K562 (cell line): ENCODE measurements at regions not wholly inside any gene's neighbourhood (a gene's known extent, or its start where the extent isn't known, plus 50 kb on each side); places are given as distances from the start of the nearest gene placed in this dataset.

ENCODE experiments used
- ATAC-seq: fragments of 200-7000 bp; cut with Tn5 transposase; 3 replicates; pipeline ENCODE4 v1.9.1; 2020; ENCODE audit warnings: moderate library complexity
- BruUV-seq: library from RNA; stranded (reverse); fragments of 400-500 nt; replicated peaks from 2 replicates; lab custom pipeline; 2021; lab: Mats Ljungman, UMichigan
- CTCF ChIA-PET: fragments of 300-600 bp; formaldehyde crosslinking; extraction: SDS; loops from one replicate; lab custom pipeline; 2021; ENCODE audit warnings: low intra/inter-chr PET ratio; lab: Yijun Ruan, JAX
- POLR2A ChIA-PET: fragments of 300-600, 350-650 bp; sonication (Branson Sonifier 250); formaldehyde crosslinking; extraction: SDS; loops from one replicate; lab custom pipeline; 2021; ENCODE audit warnings: antibody characterized with exemption, inconsistent platforms; lab: Yijun Ruan, JAX
- DNase-seq, 4 experiments: peaks; one replicate each; pipeline versions ENCODE4 v3.0.0 to v3.0.0-alpha.2; 2011 to 2018; ENCODE audit warnings: low spot score in 3 of 4, mixed read lengths in 3 of 4; ENCODE audit errors: extremely low read depth in 1 of 4
- FAIRE-seq: peaks from 2 replicates; lab custom pipeline; 2011; peaks lifted over from hg19 to GRCh38; lab: Jason Lieb, UNC
- H2AFZ ChIP-seq: 2 replicates; pipeline ENCODE4 v1.6.0; 2011; ENCODE audit warnings: low read depth, low read length, control low read depth, inconsistent platforms
- H3K27ac ChIP-seq: fragments of 200-600 bp; 3 replicates; pipeline ENCODE4 v1.8.0; 2011; ENCODE audit warnings: low read depth, mild to moderate bottlenecking, control low read depth, inconsistent platforms, low read length, moderate library complexity, mixed read lengths; ENCODE audit errors: extremely low read depth
- H3K27me3 ChIP-seq, 2 experiments: fragments of 300-600 bp in 1 of 2; 2 replicates in 1 of 2; 3 replicates in 1 of 2; pipeline versions ENCODE4 v1.6.0 to v1.8.0; 2011; ENCODE audit warnings: inconsistent platforms in 2 of 2, low read length in 2 of 2, mild to moderate bottlenecking in 1 of 2, mixed read lengths in 1 of 2, moderate library complexity in 1 of 2; ENCODE audit not compliant: control insufficient read depth in 2 of 2, insufficient read depth in 2 of 2
- H3K36me3 ChIP-seq: fragments of 300-600 bp; 3 replicates; pipeline ENCODE4 v1.8.0; 2011; ENCODE audit warnings: mild to moderate bottlenecking, low read length, inconsistent platforms; ENCODE audit not compliant: control insufficient read depth, insufficient read depth
- H3K4me1 ChIP-seq, 2 experiments: fragments of 200-600 bp in 1 of 2; replicated peaks in 1 of 2; 2 replicates in 1 of 2; 3 replicates in 1 of 2; pipeline versions ENCODE4 v1.5.1 to v1.8.0; 2011; ENCODE audit warnings: inconsistent platforms in 2 of 2, low read length in 2 of 2, mild to moderate bottlenecking in 1 of 2, mixed read lengths in 1 of 2, moderate library complexity in 1 of 2; ENCODE audit not compliant: control insufficient read depth in 2 of 2, insufficient read depth in 2 of 2
- H3K4me2 ChIP-seq: 2 replicates; pipeline ENCODE4 v1.6.1; 2011; ENCODE audit warnings: low read length, control low read depth, inconsistent platforms, mixed read lengths; ENCODE audit not compliant: insufficient read depth
- H3K4me3 ChIP-seq: fragments of 200-600 bp; sonication (generic), shearing (Covaris generic); 2 replicates; pipeline ENCODE4 v1.5.1; 2016; ENCODE audit warnings: control low read depth, inconsistent platforms
- H3K79me2 ChIP-seq: fragments of 200-600 bp; 3 replicates; pipeline ENCODE4 v1.8.0; 2011; ENCODE audit warnings: low read length, inconsistent platforms; ENCODE audit not compliant: control insufficient read depth, insufficient read depth
- H3K9ac ChIP-seq, 2 experiments: 2 replicates each; pipeline versions ENCODE4 v1.6.0 to v1.6.1; 2011; ENCODE audit warnings: low read depth in 2 of 2, low read length in 2 of 2, control low read depth in 1 of 2, inconsistent platforms in 1 of 2, mild to moderate bottlenecking in 1 of 2, mixed read lengths in 1 of 2; ENCODE audit not compliant: insufficient read depth in 1 of 2
- H3K9me1 ChIP-seq: one replicate; pipeline ENCODE4 v1.6.0; 2011; ENCODE audit warnings: inconsistent platforms, mild to moderate bottlenecking, low read length, moderate library complexity; ENCODE audit not compliant: control insufficient read depth, insufficient read depth
- H3K9me3 ChIP-seq: replicated peaks from 2 replicates; pipeline ENCODE4 v1.5.1; 2011; ENCODE audit warnings: low read depth, low read length, inconsistent platforms; ENCODE audit not compliant: control insufficient read depth, insufficient read depth
- H4K20me1 ChIP-seq: replicated peaks from 2 replicates; pipeline ENCODE4 v1.6.1; 2011; ENCODE audit warnings: low read length, inconsistent platforms, mixed read lengths; ENCODE audit not compliant: control insufficient read depth, insufficient read depth
- ARID3B ChIP-seq: fragments of 250-450 bp; sonication (Bioruptor Pico); IDR thresholded peaks from 2 replicates; pipeline ENCODE4 v1.4.0; 2020; ENCODE audit warnings: borderline replicate concordance
- CREBBP ChIP-seq: IDR thresholded peaks from one replicate; pipeline ENCODE4 v1.6.1; 2012; ENCODE audit warnings: low read depth, mild to moderate bottlenecking, control low read depth, inconsistent platforms, low read length
- DMBX1 ChIP-seq: fragments of 250-450 bp; sonication (Bioruptor Pico); IDR thresholded peaks from 2 replicates; pipeline ENCODE4 v1.8.0; 2022; ENCODE audit warnings: inconsistent platforms, mild to moderate bottlenecking, moderate library complexity, borderline replicate concordance
- GTF2B ChIP-seq: IDR thresholded peaks from 2 replicates; pipeline ENCODE4 v1.6.1; 2011; ENCODE audit not compliant: insufficient read length; ENCODE audit errors: extremely low read depth
- HIVEP1 ChIP-seq: fragments of 250-450 bp; sonication (Bioruptor Pico); IDR thresholded peaks from 2 replicates; pipeline ENCODE4 v1.4.0; 2020; ENCODE audit warnings: mild to moderate bottlenecking
- MAX ChIP-seq: sonication (generic); formaldehyde crosslinking; IDR thresholded peaks from 2 replicates; pipeline ENCODE4 v1.9.0; 2022; ENCODE audit warnings: mild to moderate bottlenecking, missing genetic modification reagents
- MBD1 ChIP-seq: fragments of 250-450 bp; sonication (Bioruptor Pico); IDR thresholded peaks from 2 replicates; pipeline ENCODE4 v1.8.0; 2022; ENCODE audit warnings: inconsistent platforms
- PPARD ChIP-seq: fragments of 250-450 bp; sonication (Bioruptor Pico); IDR thresholded peaks from 2 replicates; pipeline ENCODE4 v1.8.0; 2022; ENCODE audit warnings: inconsistent platforms, mild to moderate bottlenecking, moderate library complexity
- RBM14 ChIP-seq: fragments of 200-400 bp; formaldehyde crosslinking; IDR thresholded peaks from 2 replicates; pipeline ENCODE4 v1.6.1; 2018; ENCODE audit warnings: low read depth, mild to moderate bottlenecking, low read length, moderate library complexity, borderline replicate concordance; ENCODE audit not compliant: insufficient read depth
- RFX7 ChIP-seq: fragments of 250-450 bp; sonication (Bioruptor Pico); IDR thresholded peaks from 2 replicates; pipeline ENCODE4 v1.5.1; 2021; ENCODE audit warnings: mild to moderate bottlenecking
- TCFL5 ChIP-seq: fragments of 250-450 bp; sonication (Bioruptor Pico); conservative IDR thresholded peaks from 2 replicates; pipeline ENCODE4 v1.6.1; 2021; ENCODE audit warnings: mild to moderate bottlenecking, moderate library complexity, matching md5 sums
- VEZF1 ChIP-seq: fragments of 200-800 bp; sonication (Bioruptor generic); IDR thresholded peaks from 2 replicates; pipeline ENCODE4 v1.6.1; 2017; ENCODE audit warnings: missing genetic modification characterization, missing compliant biosample characterization
- ZNF165 ChIP-seq: fragments of 250-450 bp; sonication (Bioruptor Pico); IDR thresholded peaks from 2 replicates; pipeline ENCODE4 v1.4.0; 2020; ENCODE audit warnings: borderline replicate concordance
- ZNF274 ChIP-seq: IDR thresholded peaks from 2 replicates; pipeline ENCODE4 v1.6.1; 2011; ENCODE audit warnings: low read depth, mild to moderate bottlenecking, low read length, moderate library complexity, borderline replicate concordance
- ZNF277 ChIP-seq: fragments of 250-450 bp; sonication (Bioruptor Pico); IDR thresholded peaks from 2 replicates; pipeline ENCODE4 v1.8.0; 2022; ENCODE audit warnings: inconsistent platforms, mild to moderate bottlenecking, moderate library complexity, borderline replicate concordance
- ZNF507 ChIP-seq: conservative IDR thresholded peaks from 2 replicates; pipeline ENCODE4 v1.6.1; 2017; ENCODE audit warnings: missing genetic modification characterization, missing compliant biosample characterization
- ZNF584 ChIP-seq: fragments of 200-800 bp; sonication (Bioruptor generic); IDR thresholded peaks from 2 replicates; pipeline ENCODE4 v1.6.1; 2016; ENCODE audit warnings: low read depth, mild to moderate bottlenecking, missing genetic modification characterization, missing compliant biosample characterization
- in situ Hi-C: fragments of 300-500 bp; cut with MboI; formaldehyde crosslinking; loops from 4 replicates; pipeline ENCODE4 v1.15.0; 2018; ENCODE audit warnings: inconsistent platforms, mixed read lengths
- intact Hi-C: fragments of 100-400 bp; cut with micrococcal nuclease; formaldehyde crosslinking; loops from 2 replicates; pipeline ENCODE4 v1.14.2; 2022

- H4K20me1 ChIP-seq = no peaks in the 10 kb centered on the region
- POLR2A ChIA-PET = no interaction called here
- no peak for DNase-seq
- TF ChIP-seq DMBX1 (CRISPR knock-in tag) = no peak
- TF ChIP-seq HIVEP1 = no peak
- TF ChIP-seq ZNF274 = no peak
- TF ChIP-seq MAX (CRISPR knock-in tag) = no peak
- TF ChIP-seq RFX7 (CRISPR knock-in tag) = no peak
- TF ChIP-seq PPARD (CRISPR knock-in tag) = no peak
- TF ChIP-seq VEZF1 (CRISPR knock-in tag) = no peak
- no peak for TF ChIP-seq RBM14
- TF ChIP-seq ZNF507 (tag) = no peak
- TF ChIP-seq TCFL5 (CRISPR knock-in tag) = no peak
- TF ChIP-seq GTF2B = no peak
- no peak for TF ChIP-seq ZNF584 (CRISPR knock-in tag)
- no peak for TF ChIP-seq MBD1 (CRISPR knock-in tag)
- TF ChIP-seq ARID3B (CRISPR knock-in tag) = no peak
- TF ChIP-seq ZNF277 (CRISPR knock-in tag) = no peak
- TF ChIP-seq CREBBP = no peak
- no peak for TF ChIP-seq ZNF165 (CRISPR knock-in tag)
Measured at GRCh38 chr7:130973637-130974036, 239.6 kb upstream of the KLF14 start.

More at GRCh38 chr7:130973637-130974036, 239.6 kb upstream of the KLF14 start:
- Histone ChIP-seq H3K36me3 (no peaks in the 10 kb centered on the region), H3K9me1 (no peaks in the 10 kb centered on the region), H2AFZ (no peak overlapping the region), H3K9me3 (peaks cover 2% of the 10 kb centered on the region; the same call in 1 of the 2 replicates), H3K9ac (no peak overlapping the region), H3K4me3 (no peak overlapping the region), H3K4me2 (no peak overlapping the region), H3K27ac (no peak overlapping the region), H3K79me2 (no peaks in the 10 kb centered on the region), H3K4me1 (no peaks in the 10 kb centered on the region; a peak in 1 of 5 replicates), H3K27me3 (no peaks in the 10 kb centered on the region)
- no peak for ATAC-seq
- intact Hi-C loops = no loop called here
- CTCF ChIA-PET = no interaction called here
- no peak for FAIRE-seq
- no TSS peak for BruUV-seq
- in situ Hi-C loops = no loop called here
